HepG2 (cell line): ENCODE measurements at regions not wholly inside any gene's neighbourhood (a gene's known extent, or its start where the extent isn't known, plus 50 kb on each side); places are given as distances from the start of the nearest gene placed in this dataset.

Experiments used
- ATAC-seq: fragments of 200-7000 bp; cut with Tn5 transposase; 3 replicates; pipeline ENCODE4 v1.9.1; 2020; ENCODE audit warnings: mild to moderate bottlenecking, moderate library complexity
- BruUV-seq: library from RNA; stranded (reverse); fragments of 400-500 nt; replicated peaks from 2 replicates; lab custom pipeline; 2021; lab: Mats Ljungman, UMichigan
- CTCF ChIA-PET: fragments of 300-600 bp; formaldehyde crosslinking; extraction: SDS; loops from one replicate; lab custom pipeline; 2021; ENCODE audit warnings: low total read pairs, inconsistent platforms, low intra/inter-chr PET ratio; lab: Yijun Ruan, JAX
- POLR2A ChIA-PET: fragments of 350-600 bp; sonication (Branson Sonifier 250); formaldehyde crosslinking; loops from one replicate; lab custom pipeline; 2020; ENCODE audit warnings: antibody characterized with exemption, inconsistent platforms; lab: Yijun Ruan, JAX
- DNase-seq: peaks from one replicate; pipeline ENCODE4 v3.0.0-alpha.2; 2015; ENCODE audit warnings: low spot score
- FAIRE-seq: peaks from 3 replicates; lab custom pipeline; 2011; peaks lifted over from hg19 to GRCh38; lab: Jason Lieb, UNC
- H2AFZ ChIP-seq: one replicate; pipeline ENCODE4 v1.6.1; 2011; ENCODE audit warnings: low read length, inconsistent platforms
- H3K27ac ChIP-seq: fragments of 300-600 bp; 3 replicates; pipeline ENCODE4 v1.8.0; 2011; ENCODE audit warnings: mixed run types, mild to moderate bottlenecking, mixed read lengths, low read length, inconsistent platforms; ENCODE audit not compliant: insufficient read depth; ENCODE audit errors: extremely low read length
- H3K27me3 ChIP-seq, 2 experiments: fragments of 200-600 bp in 1 of 2; 2 replicates in 1 of 2; 3 replicates in 1 of 2; pipeline versions ENCODE4 v1.6.0 to v1.8.0; 2011; ENCODE audit warnings: low read length in 2 of 2, mild to moderate bottlenecking in 2 of 2, moderate library complexity in 2 of 2, inconsistent platforms in 1 of 2; ENCODE audit not compliant: insufficient read depth in 2 of 2, control insufficient read depth in 1 of 2
- H3K36me3 ChIP-seq, 2 experiments: fragments of 200-600 bp in 1 of 2; replicated peaks in 1 of 2; 2 replicates in 1 of 2; 3 replicates in 1 of 2; pipeline versions ENCODE4 v1.5.1 to v1.8.0; 2011; ENCODE audit warnings: low read length in 2 of 2, inconsistent platforms in 1 of 2; ENCODE audit not compliant: insufficient read depth in 2 of 2, control insufficient read depth in 1 of 2
- H3K4me1 ChIP-seq: 2 replicates; pipeline ENCODE4 v1.5.1; 2012; ENCODE audit warnings: low read length, inconsistent platforms; ENCODE audit not compliant: insufficient read depth
- H3K4me2 ChIP-seq: 2 replicates; pipeline ENCODE4 v1.6.0; 2011; ENCODE audit warnings: low read depth, low read length, inconsistent platforms
- H3K4me3 ChIP-seq, 3 experiments: fragments of 200-600 bp in 1 of 3; sonication (generic), shearing (Covaris generic) in 1 of 3; replicated peaks in 1 of 3; 2 replicates each; pipeline ENCODE4 v1.5.1; 2011 to 2016; ENCODE audit warnings: low read length in 3 of 3, inconsistent platforms in 2 of 3, low read depth in 2 of 3, mild to moderate bottlenecking in 2 of 3, control low read depth in 1 of 3, mixed read lengths in 1 of 3; ENCODE audit not compliant: insufficient read depth in 1 of 3
- H3K79me2 ChIP-seq: one replicate; pipeline ENCODE4 v1.6.1; 2011; ENCODE audit warnings: low read length, inconsistent platforms; ENCODE audit not compliant: insufficient read depth
- H3K9ac ChIP-seq: 2 replicates; pipeline ENCODE4 v1.6.0; 2011; ENCODE audit warnings: mild to moderate bottlenecking, low read depth, low read length, inconsistent platforms; ENCODE audit not compliant: insufficient read depth
- H3K9me3 ChIP-seq: 2 replicates; pipeline ENCODE4 v1.5.1; 2012; ENCODE audit warnings: mild to moderate bottlenecking, low read length
- H4K20me1 ChIP-seq: 2 replicates; pipeline ENCODE4 v1.6.0; 2011; ENCODE audit warnings: inconsistent platforms, mild to moderate bottlenecking, low read length, moderate library complexity; ENCODE audit not compliant: insufficient read depth
- ARNTL ChIP-seq: sonication (generic); formaldehyde crosslinking; IDR thresholded peaks from 2 replicates; pipeline ENCODE4 v1.4.0; 2020; ENCODE audit warnings: mild to moderate bottlenecking, missing genetic modification reagents
- GATA4 ChIP-seq: sonication (generic); IDR thresholded peaks from 2 replicates; pipeline ENCODE4 v1.6.1; 2016; ENCODE audit warnings: antibody characterized with exemption, low read depth, borderline replicate concordance
- GFI1 ChIP-seq: sonication (generic); formaldehyde crosslinking; IDR thresholded peaks from 2 replicates; pipeline ENCODE4 v1.5.0; 2020; ENCODE audit warnings: missing genetic modification reagents, mild to moderate bottlenecking, borderline replicate concordance
- PAXIP1 ChIP-seq: sonication (generic); formaldehyde crosslinking; conservative IDR thresholded peaks from 2 replicates; pipeline ENCODE4 v1.4.0; 2020; ENCODE audit warnings: mild to moderate bottlenecking, missing genetic modification reagents, moderate library complexity
- RORA ChIP-seq: sonication (generic); formaldehyde crosslinking; IDR thresholded peaks from 2 replicates; pipeline ENCODE4 v1.5.0; 2020; ENCODE audit warnings: mild to moderate bottlenecking, missing genetic modification reagents, moderate library complexity
- SSRP1 ChIP-seq: IDR thresholded peaks from 2 replicates; pipeline ENCODE4 v1.6.1; 2016; ENCODE audit warnings: control low read depth
- ZNF335 ChIP-seq: sonication (generic); formaldehyde crosslinking; IDR thresholded peaks from 2 replicates; pipeline ENCODE4 v1.4.0; 2020; ENCODE audit warnings: missing genetic modification reagents
- ZNF432 ChIP-seq: sonication (generic); formaldehyde crosslinking; IDR thresholded peaks from 2 replicates; pipeline ENCODE4 v1.5.0; 2020; ENCODE audit warnings: missing genetic modification reagents, mild to moderate bottlenecking, borderline replicate concordance
- WGBS: methylation state at CpG from one replicate; pipeline ENCODE4 v1.1.6; 2017; ENCODE audit warnings: low lambda C conversion rate; 5-methylcytosine and 5-hydroxymethylcytosine counted together
- in situ Hi-C: cut with HindIII; loops from 2 replicates; pipeline ENCODE4 v1.10.0; 2017; ENCODE audit warnings: low pct_unique_long_range_greater_than_20kb; ENCODE audit not compliant: extremely low pct_ligation_motif_present
- intact Hi-C: fragments of 100-400 bp; cut with micrococcal nuclease; formaldehyde crosslinking; loops from one replicate; pipeline ENCODE4 v1.10.0; 2022; ENCODE audit not compliant: unreplicated experiment
- TF ChIP-seq, protein P1 (sequence below): sonication (generic); formaldehyde crosslinking; IDR thresholded peaks from 2 replicates; pipeline ENCODE4 v1.8.0; 2022; ENCODE audit warnings: missing genetic modification reagents, low read depth, mild to moderate bottlenecking, borderline replicate concordance

GRCh38 chr2:59093571-59093970 is 852.4 kb upstream of the FANCL start:
- no peak overlapping the region for H2AFZ ChIP-seq
- no peak overlapping the region for H3K27ac ChIP-seq
- BruUV-seq, result no TSS peak
- no peaks in the 10 kb centered on the region for H3K79me2 ChIP-seq
- H3K27me3 ChIP-seq, result no peaks in the 10 kb centered on the region
- H3K9ac ChIP-seq, result no peak overlapping the region
- DNase-seq (no peak), ATAC-seq (no peak), FAIRE-seq (no peak)
- no peak overlapping the region for H3K4me3 ChIP-seq
- H4K20me1 ChIP-seq, result no peaks in the 10 kb centered on the region
- in situ Hi-C loops, result no loop called here
- H3K4me1 ChIP-seq, result no peaks in the 10 kb centered on the region
- TF ChIP-seq ZNF432 (no peak), GATA4 (no peak), GFI1 (CRISPR knock-in tag) (no peak), PAXIP1 (CRISPR knock-in tag) (no peak), SSRP1 (CRISPR knock-in tag) (no peak), ARNTL (CRISPR knock-in tag) (no peak)
- POLR2A ChIA-PET, result no interaction called here
- CTCF ChIA-PET, result no interaction called here
- intact Hi-C loops, result no loop called here
- no peaks in the 10 kb centered on the region for H3K36me3 ChIP-seq
- H3K4me2 ChIP-seq, result no peak overlapping the region
- peaks cover 45% of the 10 kb centered on the region for H3K9me3 ChIP-seq
- 12% methylated on average over 4 of the region's 4 CpGs for WGBS

GRCh38 chr2:59084326-59084725 is 843.2 kb upstream of the FANCL start:
- no peak for FAIRE-seq
- Histone ChIP-seq H2AFZ (no peak overlapping the region), H3K79me2 (no peaks in the 10 kb centered on the region), H3K36me3 (no peaks in the 10 kb centered on the region), H3K27ac (no peak overlapping the region), H4K20me1 (no peaks in the 10 kb centered on the region; the same call in 1 of the 2 replicates), H3K4me3 (no peak overlapping the region), H3K4me2 (no peak overlapping the region), H3K27me3 (no peaks in the 10 kb centered on the region), H3K9me3 (no peaks in the 10 kb centered on the region), H3K9ac (no peak overlapping the region), H3K4me1 (no peaks in the 10 kb centered on the region)
- intact Hi-C loops (no loop called here), in situ Hi-C loops (no loop called here)
- no peak for DNase-seq
- ChIA-PET POLR2A (no interaction called here), CTCF (no interaction called here)
- ATAC-seq, result no peak
- no peak for TF ChIP-seq ZNF335 (CRISPR knock-in tag)
- TF ChIP-seq, protein P1, sequence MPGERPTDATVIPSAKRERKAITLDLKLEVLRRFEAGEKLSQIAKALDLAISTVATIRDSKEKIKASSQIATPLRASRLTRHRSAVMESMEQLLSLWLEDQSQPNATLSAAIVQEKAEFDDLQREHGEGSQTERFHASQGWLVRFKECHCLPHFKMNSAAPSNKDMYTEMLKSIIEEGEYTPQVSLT (CRISPR knock-in tag), result no peak
- no peak for TF ChIP-seq RORA (CRISPR knock-in tag)
- no TSS peak for BruUV-seq
- 8% methylated on average over 6 of the region's 6 CpGs for WGBS
